Nucleus accumbens (tissue), 56 donors: ENCODE measurements at regions not wholly inside any gene's neighbourhood (a gene's known extent, or its start where the extent isn't known, plus 50 kb on each side); places are given as distances from the start of the nearest gene placed in this dataset.

Experiments
- DNase-seq, 56 donors: peaks; one replicate each; lab custom pipeline; 2025; lab: John Stamatoyannopoulos, UW

- DNase-seq, result no peak
These were observed 68.8 kb upstream of the PRPS1 start for GRCh38 chrX:107559506-107559905.

- DNase-seq, result no peak
These were observed 68.3 kb upstream of the PRPS1 start for GRCh38 chrX:107560041-107560440.

DNA sequence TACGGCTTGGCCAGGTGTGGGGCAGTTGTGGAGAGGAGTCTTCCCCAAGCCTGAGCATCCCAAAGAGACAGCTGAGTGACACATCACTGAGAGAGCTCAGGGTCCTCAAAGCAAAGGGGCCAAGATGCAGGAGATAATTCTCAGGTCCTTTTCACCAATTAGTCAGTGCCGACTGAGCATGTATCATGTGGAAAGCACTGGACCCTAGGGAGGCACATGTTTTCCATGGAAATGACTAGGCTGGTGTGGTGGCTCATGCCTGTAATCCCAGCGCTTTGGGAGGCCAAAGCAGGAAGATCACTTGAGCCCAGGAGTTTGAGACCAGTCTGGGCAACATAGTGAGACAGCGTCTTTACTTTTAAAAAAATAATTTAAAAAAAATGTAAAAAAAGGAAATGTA, 67.3 kb upstream of the PRPS1 start:
- no peak for DNase-seq

- DNase-seq, result no peak
These were observed 66.7 kb upstream of the PRPS1 start for GRCh38 chrX:107561468-107562215.

GRCh38 chrX:107562482-107562881, 65.8 kb upstream of the PRPS1 start:
- no peak for DNase-seq

DNA sequence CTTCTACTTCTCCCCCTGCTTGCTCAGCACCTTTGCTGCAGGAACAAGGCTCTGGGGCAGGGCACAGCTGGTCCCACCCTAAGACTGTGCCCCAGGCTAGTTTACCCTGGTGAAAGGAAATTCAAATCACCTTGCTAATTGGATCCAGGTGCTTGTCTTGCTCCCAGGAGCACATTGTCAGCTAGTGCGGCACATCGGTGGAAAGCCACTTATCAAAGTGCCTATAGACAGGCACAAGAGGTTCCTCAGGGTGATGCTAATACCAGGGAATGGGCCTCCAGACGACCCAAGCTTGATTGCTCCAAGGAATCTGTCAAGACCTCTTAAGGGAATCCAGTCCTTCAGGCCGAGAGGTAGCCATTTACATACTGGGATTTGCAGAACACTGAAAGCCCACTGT, 64.5 kb upstream of the PRPS1 start:
- no peak for DNase-seq

DNA sequence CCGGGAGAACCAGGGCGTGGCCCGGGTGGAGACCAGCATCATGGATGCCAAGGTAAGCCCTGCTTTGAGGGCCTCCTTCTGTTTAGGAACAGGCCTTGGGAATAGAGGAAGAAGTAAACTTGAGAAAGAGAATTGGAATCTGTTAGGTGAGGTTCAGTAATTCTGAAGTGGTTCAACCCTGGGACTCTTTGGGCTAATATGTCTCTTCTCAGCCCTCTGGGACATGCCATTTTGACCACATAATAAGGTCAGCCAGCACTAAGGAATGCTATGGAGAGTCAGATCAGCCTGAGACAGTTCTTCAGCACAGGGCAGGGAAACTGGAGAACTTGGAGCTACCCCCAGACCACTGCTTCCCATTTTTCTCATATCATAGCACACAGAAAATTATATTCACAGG, 63.3 kb upstream of the PRPS1 start:
- DNase-seq, result no peak

DNA sequence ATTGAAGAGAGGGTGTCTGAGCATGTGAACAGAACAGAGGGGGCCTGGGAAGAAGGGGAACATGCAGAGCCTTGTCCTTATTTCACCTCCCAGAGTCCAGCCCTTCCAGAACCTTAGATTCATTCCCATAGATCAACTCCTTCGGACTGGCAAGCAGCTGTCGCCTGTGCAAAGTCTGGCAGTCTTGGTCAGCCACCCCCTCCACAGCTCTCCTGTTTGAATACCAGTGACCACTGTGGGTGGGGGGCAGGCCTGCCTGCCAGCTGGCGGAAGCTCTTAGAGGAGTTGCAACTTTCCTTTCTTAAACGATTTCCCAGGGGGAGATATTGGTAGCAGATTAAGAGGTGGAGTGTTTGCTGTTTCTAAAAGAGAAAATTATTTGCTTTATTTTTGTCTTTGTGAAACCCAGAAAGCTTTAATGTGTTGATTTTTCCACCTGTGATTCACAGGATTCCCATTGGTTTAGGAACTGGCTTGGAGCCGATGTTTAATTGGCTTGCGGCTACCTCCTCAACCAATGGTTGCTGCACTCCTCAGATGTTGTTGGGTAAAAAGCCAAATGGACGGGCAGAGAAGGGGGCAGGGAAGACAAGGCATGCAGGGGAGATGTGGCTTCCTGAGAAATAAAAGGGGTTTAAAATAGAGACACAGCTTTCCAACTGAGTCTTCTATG, 62.2 kb upstream of the PRPS1 start:
- peak in 8 of 56 donors; percentile 0 to 38 (median 2) for DNase-seq

- no peak for DNase-seq
These were observed 61.6 kb upstream of the PRPS1 start for GRCh38 chrX:107566604-107567262.

- no peak for DNase-seq
These were observed 60.9 kb upstream of the PRPS1 start for GRCh38 chrX:107567370-107567769.

DNA sequence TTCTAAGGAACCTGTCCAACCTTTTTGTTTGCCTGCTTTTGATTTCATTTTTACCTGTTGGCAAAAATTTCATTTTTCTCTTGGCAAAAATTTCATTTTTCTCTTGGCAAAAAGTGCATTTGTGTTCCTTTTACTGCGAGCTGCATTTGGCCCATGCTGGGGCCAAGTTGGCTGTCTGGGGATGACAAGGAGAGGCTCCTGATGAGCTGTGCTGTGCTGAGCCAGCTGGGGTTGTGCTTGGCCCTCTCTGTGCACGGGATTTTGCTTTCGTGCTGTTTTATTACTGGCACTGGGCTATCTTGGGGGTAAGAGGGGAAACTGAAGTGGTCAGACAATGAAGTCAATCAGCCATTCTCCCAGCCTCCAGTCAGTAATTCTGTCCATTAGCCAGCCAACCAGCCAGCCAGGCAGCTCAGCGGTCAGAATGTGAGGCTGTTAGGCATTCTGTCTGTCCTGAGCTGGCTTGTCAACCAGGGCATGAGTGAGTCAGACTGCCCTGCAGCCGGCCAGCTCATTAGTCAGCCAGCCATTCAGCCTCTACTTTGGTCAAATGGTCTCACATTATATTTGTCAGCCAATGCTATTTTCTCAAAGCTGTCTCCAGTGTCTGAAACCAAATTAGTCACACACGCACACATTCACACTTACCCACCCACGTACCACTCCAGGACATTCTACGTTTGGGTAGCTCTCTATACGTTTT, 56.9 kb upstream of the PRPS1 start:
- DNase-seq, result peak in 9 of 56 donors; percentile 0 to 31 (median 1)

- DNase-seq, result no peak
These were observed 55.3 kb upstream of the PRPS1 start for GRCh38 chrX:107573016-107573415.

- DNase-seq, result no peak
These were observed 54.1 kb upstream of the PRPS1 start for GRCh38 chrX:107574054-107574683.

- DNase-seq, result no peak
These were observed 53.6 kb upstream of the PRPS1 start for GRCh38 chrX:107574711-107575110.

- DNase-seq, result no peak
These were observed 51.9 kb upstream of the PRPS1 start for GRCh38 chrX:107576392-107576791.

DNA sequence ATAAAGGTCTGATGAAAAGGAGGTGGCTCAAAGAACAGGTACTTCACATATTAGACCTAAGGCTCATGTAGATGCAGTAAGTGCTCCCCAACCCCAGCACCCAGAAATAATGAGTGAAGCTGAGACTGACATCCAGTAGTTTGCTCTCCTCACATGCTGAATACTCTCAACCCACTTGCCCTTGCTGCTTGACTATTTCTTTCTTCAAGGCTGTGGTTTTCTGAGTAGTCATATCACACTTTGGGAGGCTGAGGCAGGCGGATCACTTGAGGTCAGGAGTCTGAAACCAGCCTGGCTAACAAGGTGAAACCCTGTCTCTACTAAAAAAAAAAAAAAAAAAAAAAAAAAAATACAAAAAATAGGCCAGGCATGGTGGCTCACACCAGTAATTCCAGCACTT, 51.5 kb upstream of the PRPS1 start:
- DNase-seq, result no peak

GRCh38 chrX:107577933-107578332, 50.4 kb upstream of the PRPS1 start:
- no peak for DNase-seq
